HepG2 (cell line): ENCODE measurements at regions not wholly inside any gene's neighbourhood (a gene's known extent, or its start where the extent isn't known, plus 50 kb on each side); places are given as distances from the start of the nearest gene placed in this dataset.

Experiments used
- ATAC-seq: fragments of 200-7000 bp; cut with Tn5 transposase; 3 replicates; pipeline ENCODE4 v1.9.1; 2020; ENCODE audit warnings: mild to moderate bottlenecking, moderate library complexity
- BruUV-seq: library from RNA; stranded (reverse); fragments of 400-500 nt; replicated peaks from 2 replicates; lab custom pipeline; 2021; lab: Mats Ljungman, UMichigan
- CTCF ChIA-PET: fragments of 300-600 bp; formaldehyde crosslinking; extraction: SDS; loops from one replicate; lab custom pipeline; 2021; ENCODE audit warnings: low total read pairs, inconsistent platforms, low intra/inter-chr PET ratio; lab: Yijun Ruan, JAX
- POLR2A ChIA-PET: fragments of 350-600 bp; sonication (Branson Sonifier 250); formaldehyde crosslinking; loops from one replicate; lab custom pipeline; 2020; ENCODE audit warnings: antibody characterized with exemption, inconsistent platforms; lab: Yijun Ruan, JAX
- DNase-seq: peaks from one replicate; pipeline ENCODE4 v3.0.0-alpha.2; 2015; ENCODE audit warnings: low spot score
- FAIRE-seq: peaks from 3 replicates; lab custom pipeline; 2011; peaks lifted over from hg19 to GRCh38; lab: Jason Lieb, UNC
- H2AFZ ChIP-seq: one replicate; pipeline ENCODE4 v1.6.1; 2011; ENCODE audit warnings: low read length, inconsistent platforms
- H3K27ac ChIP-seq: fragments of 300-600 bp; 3 replicates; pipeline ENCODE4 v1.8.0; 2011; ENCODE audit warnings: mixed run types, mild to moderate bottlenecking, mixed read lengths, low read length, inconsistent platforms; ENCODE audit not compliant: insufficient read depth; ENCODE audit errors: extremely low read length
- H3K27me3 ChIP-seq, 2 experiments: fragments of 200-600 bp in 1 of 2; 2 replicates in 1 of 2; 3 replicates in 1 of 2; pipeline versions ENCODE4 v1.6.0 to v1.8.0; 2011; ENCODE audit warnings: low read length in 2 of 2, mild to moderate bottlenecking in 2 of 2, moderate library complexity in 2 of 2, inconsistent platforms in 1 of 2; ENCODE audit not compliant: insufficient read depth in 2 of 2, control insufficient read depth in 1 of 2
- H3K36me3 ChIP-seq, 2 experiments: fragments of 200-600 bp in 1 of 2; replicated peaks in 1 of 2; 2 replicates in 1 of 2; 3 replicates in 1 of 2; pipeline versions ENCODE4 v1.5.1 to v1.8.0; 2011; ENCODE audit warnings: low read length in 2 of 2, inconsistent platforms in 1 of 2; ENCODE audit not compliant: insufficient read depth in 2 of 2, control insufficient read depth in 1 of 2
- H3K4me1 ChIP-seq: 2 replicates; pipeline ENCODE4 v1.5.1; 2012; ENCODE audit warnings: low read length, inconsistent platforms; ENCODE audit not compliant: insufficient read depth
- H3K4me2 ChIP-seq: 2 replicates; pipeline ENCODE4 v1.6.0; 2011; ENCODE audit warnings: low read depth, low read length, inconsistent platforms
- H3K4me3 ChIP-seq, 3 experiments: fragments of 200-600 bp in 1 of 3; sonication (generic), shearing (Covaris generic) in 1 of 3; replicated peaks in 1 of 3; 2 replicates each; pipeline ENCODE4 v1.5.1; 2011 to 2016; ENCODE audit warnings: low read length in 3 of 3, inconsistent platforms in 2 of 3, low read depth in 2 of 3, mild to moderate bottlenecking in 2 of 3, control low read depth in 1 of 3, mixed read lengths in 1 of 3; ENCODE audit not compliant: insufficient read depth in 1 of 3
- H3K79me2 ChIP-seq: one replicate; pipeline ENCODE4 v1.6.1; 2011; ENCODE audit warnings: low read length, inconsistent platforms; ENCODE audit not compliant: insufficient read depth
- H3K9ac ChIP-seq: 2 replicates; pipeline ENCODE4 v1.6.0; 2011; ENCODE audit warnings: mild to moderate bottlenecking, low read depth, low read length, inconsistent platforms; ENCODE audit not compliant: insufficient read depth
- H3K9me3 ChIP-seq: 2 replicates; pipeline ENCODE4 v1.5.1; 2012; ENCODE audit warnings: mild to moderate bottlenecking, low read length
- H4K20me1 ChIP-seq: 2 replicates; pipeline ENCODE4 v1.6.0; 2011; ENCODE audit warnings: inconsistent platforms, mild to moderate bottlenecking, low read length, moderate library complexity; ENCODE audit not compliant: insufficient read depth
- ATF7 ChIP-seq, 2 experiments: fragments of 450-650 bp in 1 of 2; sonication (generic) in 1 of 2; formaldehyde crosslinking in 1 of 2; IDR thresholded peaks; 2 replicates each; pipeline versions ENCODE4 v1.4.0 to v1.6.1; 2016 to 2020; ENCODE audit warnings: antibody characterized with exemption in 1 of 2, mild to moderate bottlenecking in 1 of 2, missing genetic modification reagents in 1 of 2
- CEBPB ChIP-seq: IDR thresholded peaks from 2 replicates; pipeline ENCODE4 v1.6.1; 2011; ENCODE audit warnings: low read depth, low read length, improper control_type of control experiment, borderline replicate concordance
- FOSL2 ChIP-seq: sonication (generic); formaldehyde crosslinking; IDR thresholded peaks from 2 replicates; pipeline ENCODE4 v1.4.0; 2020; ENCODE audit warnings: missing genetic modification reagents
- ZNF12 ChIP-seq: sonication (generic); formaldehyde crosslinking; IDR thresholded peaks from 2 replicates; pipeline ENCODE4 v1.5.0; 2020; ENCODE audit warnings: missing genetic modification reagents
- WGBS: methylation state at CpG from one replicate; pipeline ENCODE4 v1.1.6; 2017; ENCODE audit warnings: low lambda C conversion rate; 5-methylcytosine and 5-hydroxymethylcytosine counted together
- in situ Hi-C: cut with HindIII; loops from 2 replicates; pipeline ENCODE4 v1.10.0; 2017; ENCODE audit warnings: low pct_unique_long_range_greater_than_20kb; ENCODE audit not compliant: extremely low pct_ligation_motif_present
- intact Hi-C: fragments of 100-400 bp; cut with micrococcal nuclease; formaldehyde crosslinking; loops from one replicate; pipeline ENCODE4 v1.10.0; 2022; ENCODE audit not compliant: unreplicated experiment
- TF ChIP-seq, protein P1 (sequence below): IDR thresholded peaks from 2 replicates; pipeline ENCODE4 v1.6.1; 2016; ENCODE audit warnings: control low read depth
- TF ChIP-seq, protein P2 (sequence below): IDR thresholded peaks from 2 replicates; pipeline ENCODE4 v1.4.0; 2020; ENCODE audit warnings: mild to moderate bottlenecking, missing genetic modification reagents
- TF ChIP-seq, protein P3 (sequence below), 2 experiments: fragments of 450-650 bp in 1 of 2; sonication (generic) in 1 of 2; formaldehyde crosslinking; IDR thresholded peaks; 2 replicates each; pipeline versions ENCODE4 v1.5.0 to v1.8.0; 2020 to 2022; ENCODE audit warnings: mild to moderate bottlenecking in 1 of 2, missing genetic modification reagents in 1 of 2
- TF ChIP-seq, protein P4 (sequence below): sonication (generic); formaldehyde crosslinking; IDR thresholded peaks from 2 replicates; pipeline ENCODE4 v1.4.0; 2020; ENCODE audit warnings: missing genetic modification reagents
- TF ChIP-seq, protein P5 (sequence below): sonication (generic); formaldehyde crosslinking; IDR thresholded peaks from 2 replicates; pipeline ENCODE4 v1.5.1; 2020; ENCODE audit warnings: mild to moderate bottlenecking, missing genetic modification reagents
- TF ChIP-seq, protein P6 (sequence below): sonication (generic); formaldehyde crosslinking; IDR thresholded peaks from 2 replicates; pipeline ENCODE4 v1.8.1; 2023; ENCODE audit warnings: mild to moderate bottlenecking, moderate library complexity, missing genetic modification reagents

DNA sequence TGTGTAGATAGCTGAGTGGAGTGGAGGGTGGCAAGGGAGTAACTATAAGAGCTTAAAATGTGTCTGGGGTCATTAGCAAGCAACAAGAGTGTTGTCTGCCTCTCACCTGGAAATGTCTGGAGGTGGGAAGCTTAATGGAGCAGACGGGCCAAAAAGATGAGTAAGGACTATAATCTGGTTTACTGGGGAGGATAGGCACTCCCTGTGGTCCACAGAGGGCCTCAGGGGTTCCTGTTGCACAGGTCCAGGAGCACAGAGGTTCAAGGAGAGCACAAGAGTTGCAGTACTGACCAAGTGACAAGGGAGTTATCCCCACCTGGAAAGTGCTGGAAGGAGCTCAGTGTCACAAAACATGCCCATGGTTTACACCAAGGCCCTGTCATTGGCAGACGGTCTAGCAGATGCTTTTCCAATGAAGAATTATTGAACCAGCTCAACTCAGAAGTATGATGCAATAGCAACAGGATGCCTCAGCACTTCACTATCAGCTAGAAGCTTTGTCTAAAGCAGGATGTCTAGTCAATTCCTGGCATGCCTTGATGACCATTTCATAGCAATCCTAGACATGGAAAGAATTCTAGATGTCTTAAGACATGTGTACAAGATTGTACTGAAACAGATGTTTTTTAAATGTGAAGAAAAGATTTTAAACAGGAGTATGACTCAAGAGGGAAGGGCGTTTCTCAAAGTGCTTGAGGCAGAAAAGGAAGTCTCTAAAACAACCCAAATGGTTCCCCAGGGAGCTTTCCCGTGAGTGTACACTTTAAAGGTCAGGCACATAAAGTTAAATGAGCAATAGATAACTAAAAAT lies 62.9 kb upstream of the SERPINE2 start:
- H3K9ac ChIP-seq = no peak overlapping the region
- H3K9me3 ChIP-seq = no peaks in the 10 kb centered on the region
- no TSS peak for BruUV-seq
- no peak for DNase-seq
- H3K79me2 ChIP-seq = no peaks in the 10 kb centered on the region
- 26% methylated on average over 4 of the region's 4 CpGs for WGBS
- POLR2A ChIA-PET = interaction anchor here (1.6 kb wide), 1 partner anchor 44 kb away, joined by 5 read pairs; no protein-coding TSS in a partner anchor
- CTCF ChIA-PET = no interaction called here
- peak overlapping the region; percentile 28 for H2AFZ ChIP-seq
- no peak overlapping the region for H3K4me3 ChIP-seq
- no peaks in the 10 kb centered on the region for H4K20me1 ChIP-seq
- no peak overlapping the region for H3K4me2 ChIP-seq
- no peaks in the 10 kb centered on the region for H3K36me3 ChIP-seq
- H3K27me3 ChIP-seq = peaks cover 0 to 2% of the 10 kb centered on the region in 2 experiments; a peak in 1 of 5 replicates
- no peak for ATAC-seq
- no peak for FAIRE-seq
- intact Hi-C loops (loop anchor here (5.0 kb wide), 1 partner anchor 105 kb away; no protein-coding TSS in a partner anchor), in situ Hi-C loops (no loop called here)
- peaks cover 49% of the 10 kb centered on the region for H3K4me1 ChIP-seq
- no peak overlapping the region for H3K27ac ChIP-seq
- TF ChIP-seq CEBPB (peak; percentile 95), ZNF12 (CRISPR knock-in tag) (no peak), FOSL2 (peak; percentile 37; the same call in 1 of the 2 replicates), ATF7 (IDR thresholded peaks at IDR 0.05) (peak; percentile 64), ATF7 (CRISPR knock-in tag; IDR thresholded peaks at IDR 0.05) (no peak)
- TF ChIP-seq, protein P1, sequence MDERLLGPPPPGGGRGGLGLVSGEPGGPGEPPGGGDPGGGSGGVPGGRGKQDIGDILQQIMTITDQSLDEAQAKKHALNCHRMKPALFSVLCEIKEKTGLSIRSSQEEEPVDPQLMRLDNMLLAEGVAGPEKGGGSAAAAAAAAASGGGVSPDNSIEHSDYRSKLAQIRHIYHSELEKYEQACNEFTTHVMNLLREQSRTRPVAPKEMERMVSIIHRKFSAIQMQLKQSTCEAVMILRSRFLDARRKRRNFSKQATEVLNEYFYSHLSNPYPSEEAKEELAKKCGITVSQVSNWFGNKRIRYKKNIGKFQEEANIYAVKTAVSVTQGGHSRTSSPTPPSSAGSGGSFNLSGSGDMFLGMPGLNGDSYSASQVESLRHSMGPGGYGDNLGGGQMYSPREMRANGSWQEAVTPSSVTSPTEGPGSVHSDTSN (CRISPR knock-in tag) = no peak
- TF ChIP-seq, protein P2, sequence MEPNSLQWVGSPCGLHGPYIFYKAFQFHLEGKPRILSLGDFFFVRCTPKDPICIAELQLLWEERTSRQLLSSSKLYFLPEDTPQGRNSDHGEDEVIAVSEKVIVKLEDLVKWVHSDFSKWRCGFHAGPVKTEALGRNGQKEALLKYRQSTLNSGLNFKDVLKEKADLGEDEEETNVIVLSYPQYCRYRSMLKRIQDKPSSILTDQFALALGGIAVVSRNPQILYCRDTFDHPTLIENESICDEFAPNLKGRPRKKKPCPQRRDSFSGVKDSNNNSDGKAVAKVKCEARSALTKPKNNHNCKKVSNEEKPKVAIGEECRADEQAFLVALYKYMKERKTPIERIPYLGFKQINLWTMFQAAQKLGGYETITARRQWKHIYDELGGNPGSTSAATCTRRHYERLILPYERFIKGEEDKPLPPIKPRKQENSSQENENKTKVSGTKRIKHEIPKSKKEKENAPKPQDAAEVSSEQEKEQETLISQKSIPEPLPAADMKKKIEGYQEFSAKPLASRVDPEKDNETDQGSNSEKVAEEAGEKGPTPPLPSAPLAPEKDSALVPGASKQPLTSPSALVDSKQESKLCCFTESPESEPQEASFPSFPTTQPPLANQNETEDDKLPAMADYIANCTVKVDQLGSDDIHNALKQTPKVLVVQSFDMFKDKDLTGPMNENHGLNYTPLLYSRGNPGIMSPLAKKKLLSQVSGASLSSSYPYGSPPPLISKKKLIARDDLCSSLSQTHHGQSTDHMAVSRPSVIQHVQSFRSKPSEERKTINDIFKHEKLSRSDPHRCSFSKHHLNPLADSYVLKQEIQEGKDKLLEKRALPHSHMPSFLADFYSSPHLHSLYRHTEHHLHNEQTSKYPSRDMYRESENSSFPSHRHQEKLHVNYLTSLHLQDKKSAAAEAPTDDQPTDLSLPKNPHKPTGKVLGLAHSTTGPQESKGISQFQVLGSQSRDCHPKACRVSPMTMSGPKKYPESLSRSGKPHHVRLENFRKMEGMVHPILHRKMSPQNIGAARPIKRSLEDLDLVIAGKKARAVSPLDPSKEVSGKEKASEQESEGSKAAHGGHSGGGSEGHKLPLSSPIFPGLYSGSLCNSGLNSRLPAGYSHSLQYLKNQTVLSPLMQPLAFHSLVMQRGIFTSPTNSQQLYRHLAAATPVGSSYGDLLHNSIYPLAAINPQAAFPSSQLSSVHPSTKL = 0 out of 2 replicates have a peak, but pooled peaks have one; percentile 32
- TF ChIP-seq, protein P3, sequence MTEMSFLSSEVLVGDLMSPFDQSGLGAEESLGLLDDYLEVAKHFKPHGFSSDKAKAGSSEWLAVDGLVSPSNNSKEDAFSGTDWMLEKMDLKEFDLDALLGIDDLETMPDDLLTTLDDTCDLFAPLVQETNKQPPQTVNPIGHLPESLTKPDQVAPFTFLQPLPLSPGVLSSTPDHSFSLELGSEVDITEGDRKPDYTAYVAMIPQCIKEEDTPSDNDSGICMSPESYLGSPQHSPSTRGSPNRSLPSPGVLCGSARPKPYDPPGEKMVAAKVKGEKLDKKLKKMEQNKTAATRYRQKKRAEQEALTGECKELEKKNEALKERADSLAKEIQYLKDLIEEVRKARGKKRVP (CRISPR knock-in tag; IDR thresholded peaks at IDR 0.05) = peak in 1 of 2 experiments; percentile 94; a peak in 2 of 4 replicates
- TF ChIP-seq, protein P4, sequence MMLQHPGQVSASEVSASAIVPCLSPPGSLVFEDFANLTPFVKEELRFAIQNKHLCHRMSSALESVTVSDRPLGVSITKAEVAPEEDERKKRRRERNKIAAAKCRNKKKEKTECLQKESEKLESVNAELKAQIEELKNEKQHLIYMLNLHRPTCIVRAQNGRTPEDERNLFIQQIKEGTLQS (CRISPR knock-in tag) = 0 out of 2 replicates have a peak, but pooled peaks have one; percentile 30
- TF ChIP-seq, protein P5, sequence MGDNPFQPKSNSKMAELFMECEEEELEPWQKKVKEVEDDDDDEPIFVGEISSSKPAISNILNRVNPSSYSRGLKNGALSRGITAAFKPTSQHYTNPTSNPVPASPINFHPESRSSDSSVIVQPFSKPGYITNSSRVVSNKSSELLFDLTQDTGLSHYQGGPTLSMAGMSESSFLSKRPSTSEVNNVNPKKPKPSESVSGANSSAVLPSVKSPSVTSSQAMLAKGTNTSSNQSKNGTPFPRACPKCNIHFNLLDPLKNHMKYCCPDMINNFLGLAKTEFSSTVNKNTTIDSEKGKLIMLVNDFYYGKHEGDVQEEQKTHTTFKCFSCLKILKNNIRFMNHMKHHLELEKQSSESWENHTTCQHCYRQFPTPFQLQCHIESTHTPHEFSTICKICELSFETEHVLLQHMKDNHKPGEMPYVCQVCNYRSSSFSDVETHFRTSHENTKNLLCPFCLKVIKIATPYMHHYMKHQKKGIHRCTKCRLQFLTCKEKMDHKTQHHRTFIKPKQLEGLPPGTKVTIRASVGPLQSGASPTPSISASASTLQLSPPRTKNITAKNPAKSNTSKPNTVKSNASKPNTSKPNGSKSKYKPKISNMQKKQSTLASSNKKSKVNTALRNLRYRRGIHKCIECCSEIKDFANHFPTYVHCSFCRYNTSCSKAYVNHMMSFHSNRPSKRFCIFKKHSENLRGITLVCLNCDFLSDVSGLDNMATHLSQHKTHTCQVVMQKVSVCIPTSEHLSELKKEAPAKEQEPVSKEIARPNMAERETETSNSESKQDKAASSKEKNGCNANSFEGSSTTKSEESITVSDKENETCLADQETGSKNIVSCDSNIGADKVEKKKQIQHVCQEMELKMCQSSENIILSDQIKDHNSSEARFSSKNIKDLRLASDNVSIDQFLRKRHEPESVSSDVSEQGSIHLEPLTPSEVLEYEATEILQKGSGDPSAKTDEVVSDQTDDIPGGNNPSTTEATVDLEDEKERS (CRISPR knock-in tag) = 0 out of 2 replicates have a peak, but pooled peaks have one; percentile 46
- TF ChIP-seq, protein P6, sequence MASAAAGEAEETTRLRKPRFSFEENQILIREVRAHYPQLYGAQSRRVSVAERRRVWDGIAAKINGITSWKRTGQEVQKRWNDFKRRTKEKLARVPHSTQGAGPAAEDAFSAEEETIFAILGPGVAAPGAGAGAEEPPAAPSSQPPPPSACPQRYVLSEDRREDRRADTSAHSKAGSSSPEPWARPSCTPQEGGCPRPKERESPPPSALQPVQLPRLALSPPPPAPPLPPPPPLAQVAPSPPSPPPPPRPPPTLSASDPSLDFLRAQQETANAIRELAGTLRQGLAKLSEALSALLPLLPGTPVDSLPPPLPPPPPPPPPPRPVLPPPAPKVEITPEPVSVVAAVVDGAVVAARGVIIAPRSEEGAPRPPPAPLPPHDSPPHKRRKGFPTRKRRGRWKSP (CRISPR knock-in tag) = no peak
